Activated T-cell treated with anti-CD3 and anti-CD28 coated beads for 1 hour (primary cell): ENCODE measurements at regions not wholly inside any gene's neighbourhood (a gene's known extent, or its start where the extent isn't known, plus 50 kb on each side); places are given as distances from the start of the nearest gene placed in this dataset.

Experiments
- DNase-seq: peaks from one replicate; pipeline ENCODE4 v3.0.0-alpha.2; 2020; ENCODE audit warnings: low read depth

DNA sequence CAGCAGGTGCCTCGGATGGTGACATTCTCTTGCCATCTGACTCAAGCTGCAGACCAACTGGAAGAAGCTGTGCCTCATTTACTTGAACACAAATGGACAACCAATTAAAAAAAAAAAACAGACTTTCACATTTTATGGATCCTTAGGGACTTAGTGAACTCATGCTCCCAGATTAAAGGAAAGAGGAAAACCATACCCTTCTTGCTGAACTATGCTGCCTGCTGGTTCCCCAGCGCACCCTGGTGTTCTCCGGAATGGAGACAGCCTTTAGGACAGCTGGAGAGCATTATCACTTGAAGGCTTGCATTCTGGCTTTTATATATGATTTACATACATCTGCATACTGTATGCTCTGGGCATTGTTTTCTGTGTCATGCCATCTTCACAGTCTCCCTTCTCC lies 370.7 kb downstream of the SLC4A3 start:
- no peak for DNase-seq

DNA sequence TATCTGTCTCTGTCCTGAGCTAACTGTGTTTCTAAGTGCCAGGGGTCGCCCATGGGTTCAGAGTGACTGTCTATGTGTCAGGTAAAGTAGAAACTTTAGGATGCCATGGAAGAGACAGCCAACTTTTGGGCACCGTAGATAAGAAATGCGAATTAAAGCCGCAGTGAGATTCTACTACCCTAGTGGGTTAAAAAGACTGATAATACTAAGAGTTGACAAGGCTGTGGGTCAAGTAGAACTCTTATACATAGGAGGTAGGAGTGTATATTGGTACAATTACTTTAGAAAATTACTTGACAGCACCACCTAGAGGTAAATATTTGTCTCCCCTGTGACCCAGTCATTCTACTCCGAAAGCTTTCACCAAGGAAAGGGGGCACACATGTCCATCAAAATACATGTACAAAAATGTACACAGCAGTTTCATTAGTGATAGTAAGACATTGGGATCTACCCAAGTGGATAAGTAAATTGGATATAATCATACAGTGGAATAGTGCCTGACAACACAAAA lies 371.3 kb downstream of the SLC4A3 start:
- no peak for DNase-seq

DNA sequence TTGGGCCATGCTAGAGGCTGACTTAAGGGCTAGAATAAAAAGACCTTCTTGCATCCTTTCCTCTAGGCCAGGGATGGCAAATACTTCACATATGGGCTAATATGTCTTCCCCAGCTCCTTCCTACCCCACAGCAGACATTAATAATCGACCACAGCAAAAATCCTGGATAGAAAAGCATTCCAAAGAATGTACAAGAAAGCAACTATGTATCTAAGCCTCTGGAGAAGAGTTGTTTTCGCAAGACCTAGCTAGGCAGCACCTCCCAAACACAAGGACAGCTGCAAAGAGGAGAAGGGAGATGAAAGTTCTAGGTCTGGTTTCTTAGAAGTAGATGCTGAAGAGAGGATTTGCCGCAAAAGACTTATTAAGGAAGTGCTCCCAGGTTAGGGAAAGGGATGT lies 372.6 kb downstream of the SLC4A3 start:
- DNase-seq = no peak

DNA sequence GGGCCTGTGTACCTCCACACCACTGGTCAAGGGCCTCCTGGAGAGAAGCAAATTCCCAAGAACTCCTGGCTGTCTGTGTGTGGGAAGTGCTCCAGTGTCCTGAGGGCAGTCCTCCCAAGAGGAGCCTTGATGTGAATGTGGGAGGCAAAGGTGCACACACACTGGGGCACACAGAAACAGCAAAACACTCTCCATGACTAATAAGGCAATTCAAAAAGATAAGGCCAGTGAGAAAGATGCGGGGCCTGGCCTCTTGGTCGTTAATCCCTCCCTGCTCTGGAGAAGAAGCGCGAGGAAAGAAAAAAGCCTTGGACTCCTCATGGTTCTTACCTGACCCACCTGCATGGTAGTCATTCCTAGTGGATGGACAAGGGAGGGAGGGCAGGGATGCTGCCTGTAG lies 373.2 kb downstream of the SLC4A3 start:
- no peak for DNase-seq

DNA sequence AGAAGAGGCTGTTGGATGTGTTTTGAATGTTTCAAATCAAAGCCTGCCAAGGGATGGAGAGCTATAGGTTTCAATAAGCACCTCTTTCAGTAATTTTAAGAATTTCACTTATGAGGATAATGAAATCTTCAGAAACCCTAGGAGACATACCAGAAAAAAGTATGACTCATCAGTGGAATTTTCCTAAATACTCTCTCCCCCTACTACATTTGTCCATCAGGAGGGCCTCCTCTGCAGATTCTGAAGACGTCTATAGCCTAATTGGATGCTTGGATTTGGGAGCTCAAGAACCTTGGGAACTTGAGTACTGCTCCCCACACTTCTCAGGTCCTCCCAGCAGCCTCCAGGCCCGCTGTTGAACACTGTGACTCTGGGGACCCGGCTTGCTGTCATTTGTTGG lies 374.3 kb downstream of the SLC4A3 start:
- DNase-seq = no peak

GRCh38 chr2:220002251-220002650 lies 374.8 kb downstream of the SLC4A3 start:
- DNase-seq = no peak

GRCh38 chr2:220002699-220003098 lies 375.3 kb downstream of the SLC4A3 start:
- no peak for DNase-seq

DNA sequence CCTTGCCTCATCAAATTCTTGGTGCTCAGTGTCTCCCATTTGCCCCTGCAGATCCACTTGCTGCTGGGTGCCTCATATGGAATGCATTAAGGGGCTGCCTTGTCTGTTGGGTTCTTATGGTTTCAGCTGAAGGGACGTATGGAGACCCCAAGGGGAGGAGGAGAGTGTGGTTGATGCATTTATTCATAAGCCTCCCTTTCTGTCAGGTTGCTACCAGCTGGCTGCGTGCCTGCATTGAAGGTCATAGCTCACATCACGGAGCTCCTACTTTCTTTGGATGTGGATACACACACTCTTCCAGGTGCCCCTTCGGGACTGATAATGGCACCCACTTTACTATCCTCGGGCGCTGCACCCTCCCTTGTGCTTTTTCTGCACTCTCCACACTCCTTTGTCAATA lies 377.9 kb downstream of the SLC4A3 start:
- no peak for DNase-seq

DNA sequence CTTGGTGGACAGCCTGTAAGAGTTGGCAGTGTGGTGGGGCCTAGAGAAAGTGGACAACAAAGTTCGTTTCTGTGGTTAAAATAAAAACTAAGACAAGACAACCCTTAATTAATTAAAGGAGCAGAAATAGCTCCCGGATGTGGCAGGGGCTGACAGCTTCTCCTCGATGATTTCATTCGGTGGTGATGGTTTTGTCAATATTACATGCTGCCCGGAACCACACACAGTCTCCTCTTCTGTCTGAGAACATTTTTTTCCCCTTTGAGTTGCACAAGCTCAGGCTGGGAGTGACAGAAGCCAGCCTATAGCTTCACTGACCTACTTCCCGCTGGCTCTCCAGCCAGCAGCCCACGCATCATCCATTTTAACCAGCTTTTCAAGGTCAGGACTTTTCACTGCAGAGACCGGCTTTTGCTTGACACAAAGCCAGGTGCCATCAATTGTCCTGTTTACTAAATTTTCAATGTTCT lies 378.8 kb downstream of the SLC4A3 start:
- no peak for DNase-seq

DNA sequence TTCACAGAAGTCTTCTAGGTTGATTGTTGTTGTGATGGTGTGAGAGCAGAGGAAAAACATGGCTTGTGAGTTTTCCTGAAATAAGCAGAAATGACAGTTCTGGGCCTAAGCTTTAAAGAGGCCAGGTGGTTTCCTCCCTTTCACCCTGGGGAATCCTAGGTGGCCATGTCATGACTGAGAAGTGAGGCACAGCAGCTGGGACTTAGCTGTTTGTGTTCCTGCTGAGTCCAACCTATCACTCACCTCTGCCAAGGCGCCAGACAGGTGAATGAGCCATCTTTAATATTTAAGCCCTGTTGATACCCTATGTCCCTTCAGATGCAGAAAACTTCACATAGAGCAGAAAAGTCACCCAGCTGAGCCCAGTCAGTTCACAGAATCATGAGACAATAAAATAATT lies 384.4 kb downstream of the SLC4A3 start:
- DNase-seq = no peak

GRCh38 chr2:220014961-220015360 lies 387.5 kb downstream of the SLC4A3 start:
- DNase-seq = no peak

DNA sequence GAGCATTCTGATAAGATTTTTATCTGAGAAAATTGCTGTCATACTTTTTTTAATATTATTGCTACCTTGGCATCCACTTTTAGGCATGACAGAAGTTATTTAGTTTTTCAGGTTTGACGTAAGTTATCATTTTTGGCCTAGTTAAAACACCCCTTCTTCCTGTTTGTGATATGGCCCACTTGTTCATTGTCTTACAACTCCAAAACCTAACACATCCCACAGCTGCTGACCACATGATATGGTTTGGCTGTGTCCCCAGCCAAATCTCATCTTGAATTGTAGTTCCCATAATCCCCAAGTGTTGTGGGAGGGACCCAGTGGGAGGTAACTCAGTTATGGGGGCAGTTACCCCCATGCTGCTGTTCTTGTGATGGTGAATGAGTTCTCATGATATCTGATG lies 388.1 kb downstream of the SLC4A3 start:
- no peak for DNase-seq

DNA sequence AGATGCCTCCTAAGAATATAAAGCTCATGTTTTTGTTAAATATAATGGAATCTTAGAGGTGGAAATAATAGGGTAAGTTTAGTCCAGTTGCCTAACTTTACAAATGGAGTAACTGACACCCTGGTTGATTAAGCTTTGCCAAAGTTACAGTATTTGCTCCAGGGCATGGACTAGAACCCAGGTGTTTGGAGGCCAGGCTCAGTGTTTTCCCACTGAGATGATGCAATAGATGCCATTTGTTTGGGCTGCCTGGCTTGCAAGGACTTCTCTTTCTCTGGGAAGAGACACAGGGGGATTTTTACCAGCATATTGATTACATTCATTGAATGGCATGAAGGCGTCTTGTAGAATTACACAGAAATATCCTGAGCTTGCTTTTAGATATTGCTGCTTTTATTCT lies 397.8 kb downstream of the SLC4A3 start:
- no peak for DNase-seq

DNA sequence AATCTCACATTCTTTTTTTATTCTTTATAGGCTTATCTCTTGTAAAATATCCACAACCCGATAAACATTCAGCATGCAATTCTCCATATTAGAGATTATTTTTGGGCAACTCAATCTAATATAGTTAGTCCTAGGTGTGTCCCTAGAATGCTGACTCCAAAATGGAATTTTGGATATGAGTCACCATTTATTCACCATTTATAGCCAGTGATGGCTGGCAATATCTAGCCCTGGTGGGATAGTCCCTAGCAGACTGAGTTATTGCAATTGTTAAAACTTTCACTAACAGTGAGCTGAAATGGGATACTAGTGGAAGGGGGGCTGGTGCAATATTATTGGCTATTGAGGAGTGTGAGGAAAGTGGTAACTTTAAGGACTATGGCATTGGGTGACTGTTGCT lies 401.6 kb downstream of the SLC4A3 start:
- DNase-seq = no peak

- DNase-seq = no peak
These were observed 406.1 kb downstream of the SLC4A3 start for GRCh38 chr2:220033546-220033945.

DNA sequence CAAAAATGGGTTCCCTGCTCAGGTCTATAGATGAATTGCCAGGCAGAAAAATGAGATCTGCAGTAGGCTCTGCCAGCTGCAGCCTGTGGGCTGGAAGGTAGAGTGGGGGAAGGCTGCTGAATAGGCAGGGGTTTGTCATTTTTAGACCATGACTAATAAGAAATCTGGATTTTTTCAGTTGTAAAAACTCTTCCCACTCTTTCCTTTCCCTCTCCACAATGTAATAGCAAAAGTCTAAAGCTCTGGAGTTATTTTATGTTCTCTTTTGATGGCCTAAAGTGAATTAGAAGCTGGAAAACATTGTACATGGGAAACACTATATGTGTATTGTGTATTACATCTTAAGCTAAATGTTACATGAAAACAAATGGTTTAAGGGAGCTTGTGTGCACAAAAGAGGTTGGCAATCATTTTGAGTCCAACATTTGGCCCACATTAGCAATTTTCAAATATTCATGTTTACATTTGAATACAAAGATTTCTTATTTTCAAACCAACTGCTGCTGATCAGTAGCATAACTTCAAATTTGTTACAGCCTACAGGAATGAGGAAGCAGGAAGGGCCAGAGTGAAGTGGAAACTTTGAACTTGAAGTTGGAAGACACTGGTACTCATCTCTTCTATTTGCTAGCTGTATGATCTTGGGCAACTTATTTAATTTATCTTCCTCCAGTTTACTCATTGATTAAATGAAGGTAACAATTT lies 407.1 kb downstream of the SLC4A3 start:
- no peak for DNase-seq

DNA sequence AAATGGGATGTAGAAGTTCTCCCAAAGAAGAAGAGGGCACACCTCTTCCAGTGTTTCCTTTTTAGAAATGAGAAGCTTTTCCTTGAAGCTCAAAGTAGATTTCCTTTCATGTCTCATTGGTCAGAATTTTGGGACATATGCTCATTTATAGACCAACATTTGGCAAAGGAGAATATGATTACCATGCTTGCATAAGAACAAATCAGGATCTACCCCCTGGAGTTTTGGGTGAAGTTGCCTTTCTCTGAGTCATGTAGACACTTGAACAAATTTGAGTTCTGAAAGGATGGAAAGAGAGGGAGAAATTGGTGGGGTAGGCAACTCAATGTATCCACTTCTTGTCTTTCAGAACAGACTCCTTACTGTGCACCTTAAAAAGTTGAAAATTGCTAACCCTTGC lies 409.0 kb downstream of the SLC4A3 start:
- DNase-seq = no peak

- no peak for DNase-seq
These were observed 412.9 kb downstream of the SLC4A3 start for GRCh38 chr2:220040346-220040745.

- DNase-seq = no peak
These were observed 414.0 kb downstream of the SLC4A3 start for GRCh38 chr2:220041447-220041846.

DNA sequence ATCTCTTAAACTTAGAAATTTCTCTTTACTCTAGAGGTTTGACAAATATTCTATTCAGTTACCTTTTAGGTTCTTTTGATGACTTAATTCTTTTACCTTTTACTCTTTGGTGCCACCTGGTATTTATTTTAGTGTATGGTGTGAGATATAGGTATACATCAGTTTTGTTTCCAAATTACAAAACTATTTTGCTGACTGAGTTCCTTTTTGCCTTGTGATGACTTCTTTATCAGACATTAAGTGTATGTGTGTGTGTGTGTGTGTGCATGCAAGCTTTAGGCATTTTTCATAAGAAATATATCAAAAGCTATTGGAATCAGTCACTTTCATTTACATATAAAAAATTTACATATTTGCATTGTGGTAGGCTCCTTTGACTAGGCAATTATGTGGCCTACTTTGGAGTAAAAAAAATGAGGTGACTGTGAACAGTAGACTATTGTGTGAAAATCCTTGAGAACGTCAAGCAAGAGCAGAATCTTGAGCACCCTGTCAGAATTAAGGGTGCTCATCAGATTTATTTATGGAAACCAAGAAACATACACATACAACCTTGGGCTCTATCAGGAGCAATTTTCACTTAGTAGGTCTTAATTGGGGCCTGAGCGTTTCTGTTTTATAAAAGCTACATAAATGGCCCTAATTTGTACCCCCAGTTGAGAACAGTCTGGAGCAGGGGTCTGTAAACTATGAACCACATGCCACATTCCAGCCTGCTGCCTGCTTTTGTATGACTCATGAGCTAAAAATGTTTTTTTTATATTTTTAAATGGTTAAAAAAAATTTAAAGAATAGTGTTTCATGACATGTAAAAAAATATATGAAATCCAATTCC lies 415.9 kb downstream of the SLC4A3 start:
- DNase-seq = no peak

- DNase-seq = no peak
These were observed 416.5 kb downstream of the SLC4A3 start for GRCh38 chr2:220043990-220044335.

GRCh38 chr2:220044383-220044782 lies 417.0 kb downstream of the SLC4A3 start:
- no peak for DNase-seq

- no peak for DNase-seq
These were observed 419.1 kb downstream of the SLC4A3 start for GRCh38 chr2:220046507-220046906.
